Loucy (cell line): ENCODE measurements at regions not wholly inside any gene's neighbourhood (a gene's known extent, or its start where the extent isn't known, plus 50 kb on each side); places are given as distances from the start of the nearest gene placed in this dataset.

Source experiments
- EZH2phosphoT487 ChIP-seq: fragments of 200-600 bp; IDR thresholded peaks from 2 replicates; pipeline ENCODE4 v1.6.1; 2018; ENCODE audit warnings: antibody characterized with exemption, mild to moderate bottlenecking, moderate library complexity, borderline replicate concordance
- TF ChIP-seq, protein P1 (sequence below): fragments of 200-600 bp; sonication (generic); conservative IDR thresholded peaks from 2 replicates; pipeline ENCODE4 v1.5.1; 2014; ENCODE audit warnings: mild to moderate bottlenecking, antibody characterized with exemption, low read length

DNA sequence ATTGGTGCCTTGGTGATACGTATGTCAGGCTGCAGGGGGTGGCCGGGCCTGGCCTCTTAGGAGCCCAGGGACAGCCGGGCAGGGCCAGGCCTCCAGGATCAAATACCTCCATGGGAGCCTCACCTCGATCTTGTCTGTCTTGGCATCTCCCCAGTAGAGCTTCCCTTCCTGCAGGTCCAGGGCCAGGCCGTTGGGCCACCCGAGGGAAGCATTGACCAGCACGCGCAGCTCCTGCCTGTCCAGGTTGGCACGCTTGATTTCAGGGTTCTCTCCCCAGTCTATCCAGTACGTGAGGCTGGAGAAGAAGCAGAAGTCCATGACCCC is 137.7 kb downstream of the CRYBB2 start:
- TF ChIP-seq, protein P1, sequence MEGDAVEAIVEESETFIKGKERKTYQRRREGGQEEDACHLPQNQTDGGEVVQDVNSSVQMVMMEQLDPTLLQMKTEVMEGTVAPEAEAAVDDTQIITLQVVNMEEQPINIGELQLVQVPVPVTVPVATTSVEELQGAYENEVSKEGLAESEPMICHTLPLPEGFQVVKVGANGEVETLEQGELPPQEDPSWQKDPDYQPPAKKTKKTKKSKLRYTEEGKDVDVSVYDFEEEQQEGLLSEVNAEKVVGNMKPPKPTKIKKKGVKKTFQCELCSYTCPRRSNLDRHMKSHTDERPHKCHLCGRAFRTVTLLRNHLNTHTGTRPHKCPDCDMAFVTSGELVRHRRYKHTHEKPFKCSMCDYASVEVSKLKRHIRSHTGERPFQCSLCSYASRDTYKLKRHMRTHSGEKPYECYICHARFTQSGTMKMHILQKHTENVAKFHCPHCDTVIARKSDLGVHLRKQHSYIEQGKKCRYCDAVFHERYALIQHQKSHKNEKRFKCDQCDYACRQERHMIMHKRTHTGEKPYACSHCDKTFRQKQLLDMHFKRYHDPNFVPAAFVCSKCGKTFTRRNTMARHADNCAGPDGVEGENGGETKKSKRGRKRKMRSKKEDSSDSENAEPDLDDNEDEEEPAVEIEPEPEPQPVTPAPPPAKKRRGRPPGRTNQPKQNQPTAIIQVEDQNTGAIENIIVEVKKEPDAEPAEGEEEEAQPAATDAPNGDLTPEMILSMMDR: no peak
- no peak for TF ChIP-seq EZH2phosphoT487
